ENCODE measurements at regions not wholly inside any gene's neighbourhood (a gene's known extent, or its start where the extent isn't known, plus 50 kb on each side); places are given as distances from the start of the nearest gene placed in this dataset.

DNA sequence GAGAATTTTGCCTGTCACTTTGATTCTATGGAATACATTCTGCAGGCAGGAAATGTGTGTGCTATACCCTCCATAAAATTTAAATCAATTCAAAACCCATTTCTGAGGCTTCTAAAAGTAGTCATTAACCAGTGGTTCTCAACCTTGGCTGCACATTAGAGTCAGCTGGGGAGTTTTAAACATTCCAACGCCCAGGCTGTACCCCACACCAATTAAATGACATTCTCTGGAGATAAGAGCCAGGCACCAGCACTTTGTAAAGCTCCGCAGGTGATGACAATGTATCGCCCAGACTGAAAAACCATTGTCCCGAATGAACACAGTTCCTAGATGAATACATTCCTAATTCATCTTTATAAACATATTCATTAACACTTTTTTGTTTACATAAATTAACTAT lies 110.6 kb upstream of the MB21D2 start (continued):
- TF ChIP-seq ZNF436 (CRISPR knock-in tag; IDR thresholded peaks at IDR 0.05) (no peak), RBM22 (IDR thresholded peaks at IDR 0.05; ENCODE audit: low read depth, low read length, poor library complexity, severe bottlenecking) (no peak)

GRCh38 chr3:193029800-193030199 lies 112.1 kb upstream of the MB21D2 start:
- H3K4me3 ChIP-seq: no peak overlapping the region
- H3K27me3 ChIP-seq (ENCODE audit: control insufficient read depth in 2 of 2, insufficient read depth in 2 of 2, low read length in 2 of 2): no peaks in the 10 kb centered on the region
- WGBS (ENCODE audit: insufficient coverage, low coverage, missing lambda C conversion rate): 0% methylated on average over 2 of the region's 2 CpGs
- no peak overlapping the region for H2AFZ ChIP-seq (ENCODE audit: low read depth, low read length)
- no peak for FAIRE-seq
- no peaks in the 10 kb centered on the region for H3K9me3 ChIP-seq (replicated peaks; ENCODE audit: control insufficient read depth, insufficient read depth, low read depth, low read length)
- no peak overlapping the region for H3K9ac ChIP-seq (ENCODE audit: insufficient read depth in 1 of 2, low read depth in 2 of 2, low read length in 2 of 2)
- no peak for DNase-seq (ENCODE audit: extremely low read depth in 1 of 4, low spot score in 3 of 4)
- no peaks in the 10 kb centered on the region for H3K9me1 ChIP-seq (ENCODE audit: control insufficient read depth, insufficient read depth, low read length)
- no peaks in the 10 kb centered on the region for H3K79me2 ChIP-seq (ENCODE audit: control insufficient read depth, insufficient read depth, low read length)
- ChIA-PET POLR2A (no interaction called here), CTCF (ENCODE audit: low intra/inter-chr PET ratio) (no interaction called here)
- ATAC-seq: no peak
- H3K4me2 ChIP-seq (ENCODE audit: insufficient read depth, low read length): no peak overlapping the region
- no peak overlapping the region for H3K27ac ChIP-seq (ENCODE audit: extremely low read depth, low read depth, low read length)
- BruUV-seq (replicated peaks): no TSS peak
- intact Hi-C loops (cut with micrococcal nuclease) (no loop called here), in situ Hi-C loops (cut with MboI) (no loop called here)
- H4K20me1 ChIP-seq (replicated peaks; ENCODE audit: control insufficient read depth, insufficient read depth, low read length): no peaks in the 10 kb centered on the region
- H3K4me1 ChIP-seq (replicated peaks in 1 of 2; ENCODE audit: control insufficient read depth in 2 of 2, insufficient read depth in 2 of 2, low read length in 2 of 2): no peaks in the 10 kb centered on the region
- no peaks in the 10 kb centered on the region for H3K36me3 ChIP-seq (ENCODE audit: control insufficient read depth, insufficient read depth, low read length)
- TF ChIP-seq HOXB6 (CRISPR knock-in tag; IDR thresholded peaks at IDR 0.05; ENCODE audit: borderline replicate concordance): no peak
- TF ChIP-seq NFIC (IDR thresholded peaks at IDR 0.05): no peak
- TF ChIP-seq, protein P1, sequence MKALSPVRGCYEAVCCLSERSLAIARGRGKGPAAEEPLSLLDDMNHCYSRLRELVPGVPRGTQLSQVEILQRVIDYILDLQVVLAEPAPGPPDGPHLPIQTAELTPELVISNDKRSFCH (CRISPR knock-in tag; IDR thresholded peaks at IDR 0.05): no peak
- TF ChIP-seq, protein P1 (tag; IDR thresholded peaks at IDR 0.05): no peak
- TF ChIP-seq RB1 (IDR thresholded peaks at IDR 0.05; ENCODE audit: low read depth): no peak
- TF ChIP-seq CBX5 (IDR thresholded peaks at IDR 0.05; ENCODE audit: borderline replicate concordance, low read depth): no peak
- TF ChIP-seq TCF7 (IDR thresholded peaks at IDR 0.05; ENCODE audit: borderline replicate concordance): no peak
- TF ChIP-seq ZNF121 (CRISPR knock-in tag; conservative IDR thresholded peaks at IDR 0.05): no peak
- TF ChIP-seq ZFP91 (CRISPR knock-in tag; IDR thresholded peaks at IDR 0.05): no peak
- no peak for TF ChIP-seq TAF15 (IDR thresholded peaks at IDR 0.05; ENCODE audit: low read depth, low read length)
